Astrocyte (in vitro differentiated cells and primary cell): ENCODE measurements at regions not wholly inside any gene's neighbourhood (a gene's known extent, or its start where the extent isn't known, plus 50 kb on each side); places are given as distances from the start of the nearest gene placed in this dataset.
A peak's percentile ranks its signal among the peaks of the same experiment; 100 is the strongest.

ENCODE experiments used
- DNase-seq: peaks from one replicate; pipeline ENCODE4 v3.0.0-alpha.2; 2010; ENCODE audit warnings: low read depth
- FAIRE-seq: peaks from 2 replicates; lab custom pipeline; 2011; peaks lifted over from hg19 to GRCh38; lab: Jason Lieb, UNC
- H2AFZ ChIP-seq: 2 replicates; pipeline ENCODE4 v1.6.0; 2012; ENCODE audit warnings: low read depth, low read length, inconsistent platforms
- H3K27ac ChIP-seq: 2 replicates; pipeline ENCODE4 v1.5.1; 2011; ENCODE audit warnings: low read depth, low read length, inconsistent platforms
- H3K27me3 ChIP-seq: 2 replicates; pipeline ENCODE4 v1.6.0; 2011; ENCODE audit warnings: low read length, inconsistent platforms; ENCODE audit not compliant: insufficient read depth
- H3K36me3 ChIP-seq: 2 replicates; pipeline ENCODE4 v1.5.1; 2011; ENCODE audit warnings: low read length, inconsistent platforms; ENCODE audit not compliant: insufficient read depth
- H3K4me1 ChIP-seq: 2 replicates; pipeline ENCODE4 v1.5.1; 2011; ENCODE audit warnings: low read length, inconsistent platforms; ENCODE audit not compliant: insufficient read depth
- H3K4me2 ChIP-seq: 2 replicates; pipeline ENCODE4 v1.6.0; 2012; ENCODE audit warnings: low read length, inconsistent platforms
- H3K4me3 ChIP-seq: 2 replicates; pipeline ENCODE4 v1.5.1; 2011; ENCODE audit warnings: low read depth, mild to moderate bottlenecking, low read length, inconsistent platforms; ENCODE audit not compliant: insufficient read depth
- H3K79me2 ChIP-seq: 2 replicates; pipeline ENCODE4 v1.6.0; 2012; ENCODE audit warnings: mild to moderate bottlenecking, low read length, inconsistent platforms; ENCODE audit not compliant: insufficient read depth
- H3K9ac ChIP-seq: 2 replicates; pipeline ENCODE4 v1.6.0; 2012; ENCODE audit warnings: mild to moderate bottlenecking, low read length, inconsistent platforms
- H3K9me3 ChIP-seq: 2 replicates; pipeline ENCODE4 v1.5.1; 2012; ENCODE audit warnings: low read depth, mild to moderate bottlenecking, low read length, inconsistent platforms; ENCODE audit not compliant: insufficient read depth
- H4K20me1 ChIP-seq: 2 replicates; pipeline ENCODE4 v1.6.0; 2012; ENCODE audit warnings: low read length, inconsistent platforms; ENCODE audit not compliant: insufficient read depth
- H3K27ac Mint-ChIP-seq: one replicate; pipeline ENCODE4 v1.8.0; 2021; ENCODE audit warnings: mild to moderate bottlenecking, mixed read lengths; ENCODE audit not compliant: unreplicated experiment
- H3K27me3 Mint-ChIP-seq: one replicate; pipeline ENCODE4 v1.8.0; 2021; ENCODE audit warnings: low read depth, mixed read lengths; ENCODE audit not compliant: unreplicated experiment
- H3K36me3 Mint-ChIP-seq: one replicate; pipeline ENCODE4 v1.8.0; 2021; ENCODE audit warnings: low read depth, mixed read lengths; ENCODE audit not compliant: unreplicated experiment
- H3K4me1 Mint-ChIP-seq: one replicate; pipeline ENCODE4 v1.8.0; 2021; ENCODE audit warnings: low read depth, mixed read lengths; ENCODE audit not compliant: unreplicated experiment
- H3K4me3 Mint-ChIP-seq: one replicate; pipeline ENCODE4 v1.8.0; 2021; ENCODE audit warnings: mild to moderate bottlenecking, moderate library complexity, mixed read lengths; ENCODE audit not compliant: unreplicated experiment
- H3K9me3 Mint-ChIP-seq: one replicate; pipeline ENCODE4 v1.8.0; 2021; ENCODE audit warnings: mild to moderate bottlenecking, mixed read lengths; ENCODE audit not compliant: unreplicated experiment
- EZH2 ChIP-seq: IDR thresholded peaks from 2 replicates; pipeline ENCODE4 v1.6.1; 2012; ENCODE audit warnings: mild to moderate bottlenecking, low read length, inconsistent platforms; ENCODE audit not compliant: insufficient read depth
- TF ChIP-seq, protein P1 (sequence below): IDR thresholded peaks from 2 replicates; pipeline ENCODE4 v1.5.1; 2011; ENCODE audit warnings: low read depth, mild to moderate bottlenecking, inconsistent platforms, low read length, moderate library complexity; ENCODE audit not compliant: insufficient read depth

DNA sequence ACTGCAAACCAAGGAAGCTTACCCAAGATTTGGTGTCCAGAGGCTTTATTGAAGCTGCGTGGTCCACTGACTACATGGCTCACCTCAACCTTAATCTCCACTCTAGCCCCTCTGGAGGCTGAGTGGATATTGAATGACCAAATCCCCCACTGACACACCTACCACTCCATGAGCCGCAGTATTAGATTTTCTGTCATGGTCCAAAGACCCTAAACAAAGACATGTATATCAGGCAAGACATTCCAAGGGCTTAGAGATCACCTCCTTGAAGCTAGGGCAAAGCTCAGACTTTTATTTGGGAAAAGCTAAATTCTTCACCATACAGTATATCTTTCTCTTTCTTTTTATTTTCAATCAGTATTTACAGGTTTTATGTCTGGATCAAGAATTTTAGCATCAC is 346.2 kb upstream of the CTNND2 start:
- no peaks in the 10 kb centered on the region for H3K36me3 Mint-ChIP-seq
- Histone ChIP-seq H2AFZ (no peak overlapping the region), H3K27me3 (no peaks in the 10 kb centered on the region), H3K4me3 (no peak overlapping the region), H3K9ac (no peak overlapping the region), H4K20me1 (no peaks in the 10 kb centered on the region), H3K4me1 (no peaks in the 10 kb centered on the region), H3K4me2 (no peak overlapping the region), H3K9me3 (no peaks in the 10 kb centered on the region), H3K79me2 (no peaks in the 10 kb centered on the region), H3K27ac (no peak overlapping the region), H3K36me3 (no peaks in the 10 kb centered on the region)
- FAIRE-seq (no peak), DNase-seq (no peak)
- H3K27me3 Mint-ChIP-seq = no peaks in the 10 kb centered on the region
- peaks cover 6% of the 10 kb centered on the region for H3K4me1 Mint-ChIP-seq
- no peaks in the 10 kb centered on the region for H3K9me3 Mint-ChIP-seq
- H3K27ac Mint-ChIP-seq = no peak overlapping the region
- H3K4me3 Mint-ChIP-seq = no peak overlapping the region
- TF ChIP-seq, protein P1, sequence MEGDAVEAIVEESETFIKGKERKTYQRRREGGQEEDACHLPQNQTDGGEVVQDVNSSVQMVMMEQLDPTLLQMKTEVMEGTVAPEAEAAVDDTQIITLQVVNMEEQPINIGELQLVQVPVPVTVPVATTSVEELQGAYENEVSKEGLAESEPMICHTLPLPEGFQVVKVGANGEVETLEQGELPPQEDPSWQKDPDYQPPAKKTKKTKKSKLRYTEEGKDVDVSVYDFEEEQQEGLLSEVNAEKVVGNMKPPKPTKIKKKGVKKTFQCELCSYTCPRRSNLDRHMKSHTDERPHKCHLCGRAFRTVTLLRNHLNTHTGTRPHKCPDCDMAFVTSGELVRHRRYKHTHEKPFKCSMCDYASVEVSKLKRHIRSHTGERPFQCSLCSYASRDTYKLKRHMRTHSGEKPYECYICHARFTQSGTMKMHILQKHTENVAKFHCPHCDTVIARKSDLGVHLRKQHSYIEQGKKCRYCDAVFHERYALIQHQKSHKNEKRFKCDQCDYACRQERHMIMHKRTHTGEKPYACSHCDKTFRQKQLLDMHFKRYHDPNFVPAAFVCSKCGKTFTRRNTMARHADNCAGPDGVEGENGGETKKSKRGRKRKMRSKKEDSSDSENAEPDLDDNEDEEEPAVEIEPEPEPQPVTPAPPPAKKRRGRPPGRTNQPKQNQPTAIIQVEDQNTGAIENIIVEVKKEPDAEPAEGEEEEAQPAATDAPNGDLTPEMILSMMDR = no peak
- TF ChIP-seq EZH2 = no peak

DNA sequence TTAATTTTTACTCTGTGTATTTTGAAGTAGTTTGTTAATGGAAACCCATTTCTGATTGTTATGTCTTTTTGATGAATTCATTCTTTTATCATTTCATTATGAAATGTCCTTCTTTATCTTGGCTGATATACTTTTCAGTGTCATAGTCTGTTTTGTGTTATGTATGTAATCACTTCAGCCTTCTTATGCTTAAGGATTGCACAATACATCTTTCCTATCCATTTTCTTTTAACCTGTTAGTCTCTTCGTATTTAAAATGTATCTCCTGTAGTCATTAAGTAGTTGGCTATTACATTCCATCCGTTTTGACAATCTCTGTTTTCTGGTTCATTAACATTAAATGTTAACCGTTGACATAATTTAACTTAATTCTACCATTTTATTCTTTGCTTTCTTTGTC is 344.6 kb upstream of the CTNND2 start:
- Histone ChIP-seq H3K27ac (no peak overlapping the region), H4K20me1 (no peaks in the 10 kb centered on the region), H3K4me1 (no peaks in the 10 kb centered on the region), H2AFZ (no peak overlapping the region), H3K79me2 (no peaks in the 10 kb centered on the region), H3K9ac (no peak overlapping the region), H3K27me3 (no peaks in the 10 kb centered on the region), H3K36me3 (no peaks in the 10 kb centered on the region), H3K4me3 (no peak overlapping the region), H3K4me2 (no peak overlapping the region), H3K9me3 (no peaks in the 10 kb centered on the region)
- FAIRE-seq = no peak
- no peak overlapping the region for H3K27ac Mint-ChIP-seq
- H3K36me3 Mint-ChIP-seq = no peaks in the 10 kb centered on the region
- H3K9me3 Mint-ChIP-seq = no peaks in the 10 kb centered on the region
- TF ChIP-seq, protein P1 = no peak
- TF ChIP-seq EZH2 = no peak
- no peak overlapping the region for H3K4me3 Mint-ChIP-seq
- H3K27me3 Mint-ChIP-seq = no peaks in the 10 kb centered on the region
- no peak for DNase-seq
- peaks cover 18% of the 10 kb centered on the region for H3K4me1 Mint-ChIP-seq

DNA sequence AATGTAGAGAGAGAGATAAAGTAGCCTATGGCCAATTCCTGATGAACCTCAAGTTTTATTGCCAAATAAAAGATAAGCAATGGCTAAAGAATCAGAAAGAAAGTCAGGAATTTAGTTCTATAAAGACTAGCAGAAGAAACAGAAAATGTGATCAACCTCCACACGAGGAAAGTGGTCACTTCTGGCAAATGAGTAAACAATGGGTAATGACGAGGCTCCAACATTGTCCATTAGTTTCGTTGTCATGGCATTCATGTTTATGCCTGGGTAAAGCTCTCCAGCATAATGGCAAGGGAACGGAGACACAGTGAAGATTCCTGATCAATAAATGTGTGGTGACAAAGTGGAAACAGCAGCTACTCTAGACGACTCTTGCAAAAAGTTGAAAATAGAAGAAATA is 341.8 kb upstream of the CTNND2 start:
- H3K9ac ChIP-seq = no peak overlapping the region
- Mint-ChIP-seq H3K4me1 (peaks cover 25% of the 10 kb centered on the region), H3K27ac (no peak overlapping the region), H3K4me3 (no peak overlapping the region), H3K36me3 (no peaks in the 10 kb centered on the region), H3K9me3 (no peaks in the 10 kb centered on the region), H3K27me3 (no peaks in the 10 kb centered on the region)
- no peaks in the 10 kb centered on the region for H3K79me2 ChIP-seq
- no peaks in the 10 kb centered on the region for H3K36me3 ChIP-seq
- no peak overlapping the region for H2AFZ ChIP-seq
- H3K27me3 ChIP-seq = no peaks in the 10 kb centered on the region
- H3K4me1 ChIP-seq = peaks cover 8% of the 10 kb centered on the region
- no peak for FAIRE-seq
- H3K9me3 ChIP-seq = no peaks in the 10 kb centered on the region
- no peak overlapping the region for H3K4me3 ChIP-seq
- H4K20me1 ChIP-seq = no peaks in the 10 kb centered on the region
- peak overlapping the region; percentile 32 for H3K27ac ChIP-seq
- TF ChIP-seq EZH2 = no peak
- TF ChIP-seq, protein P1 = no peak
- no peak for DNase-seq
- H3K4me2 ChIP-seq = no peak overlapping the region
